GM21786 (cell line): ENCODE measurements at regions not wholly inside any gene's neighbourhood (a gene's known extent, or its start where the extent isn't known, plus 50 kb on each side); places are given as distances from the start of the nearest gene placed in this dataset.
"Not testable (repeated sequence)": the region's sequence is repeated elsewhere in the genome, so short reads cannot be mapped to it uniquely, and the experiment has no call there.

Experiments used
- ATAC-seq: cut with Tn5 transposase; IDR thresholded peaks from one replicate; pipeline ENCODE4 v1.9.1; 2021; ENCODE audit not compliant: unreplicated experiment

GRCh38 chr1:146297781-146298574, 69.2 kb upstream of the NOTCH2NLA start:
- ATAC-seq, result peak; percentile 25

GRCh38 chr1:146292940-146293936, 64.4 kb upstream of the NOTCH2NLA start:
- ATAC-seq, result not testable (repeated sequence)

- not testable (repeated sequence) for ATAC-seq
These were observed 63.6 kb upstream of the NOTCH2NLA start for GRCh38 chr1:146292424-146292823.

GRCh38 chr1:146287881-146288280, 59.1 kb upstream of the NOTCH2NLA start:
- ATAC-seq, result not testable (repeated sequence)

GRCh38 chr1:146284760-146285159, 55.9 kb upstream of the NOTCH2NLA start:
- not testable (repeated sequence) for ATAC-seq

- peak; percentile 47 for ATAC-seq
These were observed 54.7 kb upstream of the NOTCH2NLA start for GRCh38 chr1:146283527-146283880.

- ATAC-seq, result peak; percentile 74
These were observed 54.1 kb upstream of the NOTCH2NLA start for GRCh38 chr1:146282807-146283526.

- not testable (repeated sequence) for ATAC-seq
These were observed 52.7 kb upstream of the NOTCH2NLA start for GRCh38 chr1:146281522-146281921.

GRCh38 chr1:146278758-146279157, 49.9 kb upstream of the NOTCH2NLA start:
- not testable (repeated sequence) for ATAC-seq
